GM18519 (cell line): ENCODE measurements at regions not wholly inside any gene's neighbourhood (a gene's known extent, or its start where the extent isn't known, plus 50 kb on each side); places are given as distances from the start of the nearest gene placed in this dataset.

Source experiments
- ATAC-seq: cut with Tn5 transposase; IDR thresholded peaks from one replicate; pipeline ENCODE4 v1.9.1; 2021; ENCODE audit warnings: mild to moderate bottlenecking, moderate library complexity; ENCODE audit not compliant: unreplicated experiment, low FRiP score

GRCh38 chr4:176897226-176897625, 104.5 kb upstream of the VEGFC start:
- ATAC-seq, result no peak

DNA sequence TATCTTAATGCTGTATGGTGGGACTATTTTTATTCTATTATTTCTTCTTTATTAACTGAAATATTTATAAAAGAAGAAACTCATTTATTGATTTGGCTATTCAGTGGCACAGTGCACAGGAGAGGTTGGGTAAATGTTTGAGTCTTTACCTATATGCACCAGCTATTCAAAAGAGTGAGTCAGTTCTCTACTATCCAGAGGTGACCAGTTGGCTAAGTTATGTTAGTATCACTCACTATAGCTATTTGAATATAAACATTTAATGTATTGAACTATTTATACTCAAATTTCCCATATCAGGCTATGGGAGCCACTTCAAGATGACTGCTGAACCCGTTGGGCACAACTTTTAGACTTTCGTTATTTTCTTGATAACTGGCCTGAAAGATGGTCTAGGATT, 106.1 kb upstream of the VEGFC start:
- ATAC-seq, result no peak

DNA sequence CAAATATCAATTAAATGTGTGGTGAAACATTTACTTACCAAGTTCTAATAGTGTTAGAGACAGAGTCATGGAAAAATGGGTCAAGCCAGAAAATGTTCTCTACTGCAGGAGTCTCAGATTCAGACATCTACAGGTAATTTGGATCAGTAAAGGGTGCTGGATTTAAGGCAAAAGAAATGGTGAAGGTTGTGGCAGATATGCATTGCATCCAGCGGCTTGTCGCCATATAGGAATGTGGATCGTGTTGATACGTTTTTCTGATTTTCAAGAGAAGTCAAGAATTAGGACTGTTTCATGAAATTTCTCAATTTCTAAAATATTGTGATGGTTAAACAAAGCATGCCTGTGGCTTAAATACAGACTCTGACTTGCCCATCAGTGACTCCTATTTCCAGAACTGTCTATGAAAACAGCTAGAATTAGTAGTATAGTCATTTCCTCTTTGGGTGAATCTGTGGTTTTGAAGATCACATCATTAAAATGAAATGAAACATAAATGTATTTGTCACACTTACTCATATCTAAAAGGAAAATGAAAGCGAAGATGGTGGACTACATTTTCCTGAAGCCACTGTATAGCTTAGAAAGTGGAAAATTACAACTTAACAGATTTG, 110.1 kb upstream of the VEGFC start:
- ATAC-seq, result peak; percentile 97

DNA sequence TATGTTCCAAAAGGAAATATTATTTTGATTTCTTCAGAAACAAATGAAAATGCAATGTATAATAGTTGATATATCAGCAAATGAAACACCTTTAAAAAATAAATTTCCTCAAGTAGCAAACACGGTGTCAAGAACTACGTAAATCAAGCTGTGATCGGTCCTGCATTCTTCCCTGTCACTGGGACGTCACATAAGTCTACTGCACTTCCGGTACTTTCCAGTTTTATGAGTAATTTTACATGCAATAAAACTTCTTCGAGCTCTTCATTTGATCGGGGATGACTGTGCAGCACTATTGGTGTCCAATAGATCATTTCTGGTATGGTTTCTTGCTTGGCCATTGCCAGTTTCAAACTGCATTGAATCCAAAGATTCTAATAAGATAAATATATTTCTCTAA, 114.0 kb upstream of the VEGFC start:
- ATAC-seq, result no peak

DNA sequence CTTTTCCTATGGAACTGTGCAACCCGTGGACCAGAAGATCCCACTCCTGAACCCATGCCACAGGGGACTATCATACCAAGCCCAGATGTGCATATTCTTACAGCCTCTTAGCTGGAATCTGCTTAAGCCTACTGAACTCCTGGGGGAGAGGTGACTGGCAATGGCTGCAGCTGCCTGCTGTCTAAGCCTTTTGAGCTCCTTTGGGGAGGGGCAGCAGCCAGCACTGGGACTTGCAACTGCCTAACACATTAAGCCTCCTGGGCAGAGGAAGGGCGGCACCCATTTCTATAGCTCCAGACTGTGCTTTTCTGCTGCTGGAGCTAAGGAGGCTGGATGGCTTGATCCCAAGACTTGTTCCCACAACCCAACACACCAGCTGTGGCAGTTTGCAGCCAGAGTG, 117.9 kb upstream of the VEGFC start:
- ATAC-seq, result no peak

DNA sequence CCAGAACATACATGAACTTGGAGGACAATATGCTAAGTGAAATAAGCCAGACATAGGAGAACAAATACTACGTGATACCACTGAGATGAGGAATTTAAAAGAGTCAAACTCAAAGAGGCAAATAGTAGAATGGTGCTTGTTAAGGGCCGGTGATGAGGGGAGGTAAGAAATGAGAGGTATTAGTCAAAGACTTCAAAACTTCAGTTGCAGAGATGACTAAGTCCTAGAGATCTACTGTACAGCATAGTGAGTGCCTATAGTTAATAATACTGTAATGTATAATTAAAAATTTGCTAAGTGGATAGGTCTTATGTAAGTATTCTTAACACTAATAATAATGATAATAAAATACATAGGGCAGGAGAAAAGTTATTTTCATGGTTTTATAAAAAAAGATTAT, 126.9 kb upstream of the VEGFC start:
- ATAC-seq, result no peak

DNA sequence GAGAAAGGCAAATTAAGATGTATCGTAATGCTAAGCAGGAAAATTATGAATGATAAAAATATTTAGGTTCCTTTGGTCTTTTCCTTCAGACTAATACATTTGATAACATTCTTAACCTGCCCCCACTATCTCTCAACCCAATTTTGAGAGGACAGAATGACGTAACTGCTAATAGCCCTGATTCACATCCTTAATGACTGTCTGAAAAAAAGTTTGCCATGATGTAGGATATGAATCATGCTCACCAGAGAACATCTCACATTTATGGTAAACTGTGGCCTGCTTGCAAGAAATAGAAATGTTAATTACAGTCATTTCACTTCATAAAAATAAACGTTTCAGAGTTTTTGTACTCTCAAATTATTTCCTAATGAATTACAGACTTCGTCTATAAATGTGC, 128.0 kb upstream of the VEGFC start:
- ATAC-seq, result no peak

- ATAC-seq, result no peak
Measured at GRCh38 chr4:176921256-176921655, 128.5 kb upstream of the VEGFC start.

- no peak for ATAC-seq
Measured at GRCh38 chr4:176924238-176924637, 131.5 kb upstream of the VEGFC start.

DNA sequence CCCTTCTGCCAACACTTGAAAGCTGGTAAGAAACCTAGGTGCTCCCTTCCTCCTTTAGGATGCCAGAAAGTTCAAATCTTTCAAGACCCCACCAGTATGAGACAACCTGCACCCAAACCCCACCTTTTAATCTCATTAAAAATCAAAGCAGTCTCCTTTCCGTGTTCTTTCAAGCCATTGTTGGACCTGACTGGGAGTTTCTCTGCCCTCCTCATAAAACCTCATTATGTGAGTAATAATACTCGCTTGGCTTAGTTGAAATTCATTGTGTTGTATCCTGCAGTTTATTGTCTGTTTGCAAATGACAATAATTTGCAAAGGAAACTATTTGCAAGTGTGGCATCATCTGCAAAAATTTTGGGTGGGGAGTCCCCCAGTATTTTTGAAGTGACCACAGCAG, 133.2 kb upstream of the VEGFC start:
- no peak for ATAC-seq

GRCh38 chr4:176927117-176927516, 134.4 kb upstream of the VEGFC start:
- no peak for ATAC-seq

DNA sequence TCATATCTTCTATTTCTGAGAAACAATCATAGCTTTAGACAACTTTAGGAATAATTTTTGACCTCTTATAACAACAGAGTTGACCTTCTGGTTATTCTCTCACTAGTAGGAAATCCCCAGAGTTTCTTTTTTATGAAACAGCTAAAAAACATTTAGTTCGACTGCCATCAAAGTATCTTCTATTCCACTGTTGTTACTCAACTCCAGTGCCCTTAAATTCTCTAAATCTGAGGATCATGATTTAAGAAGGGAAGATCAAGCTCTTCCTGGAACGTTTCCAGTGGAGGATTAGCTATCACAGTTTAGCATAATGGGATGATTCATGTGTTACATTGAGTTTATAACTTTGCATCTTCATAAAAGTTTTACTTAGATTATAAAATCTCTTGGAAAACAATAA, 134.9 kb upstream of the VEGFC start:
- no peak for ATAC-seq

DNA sequence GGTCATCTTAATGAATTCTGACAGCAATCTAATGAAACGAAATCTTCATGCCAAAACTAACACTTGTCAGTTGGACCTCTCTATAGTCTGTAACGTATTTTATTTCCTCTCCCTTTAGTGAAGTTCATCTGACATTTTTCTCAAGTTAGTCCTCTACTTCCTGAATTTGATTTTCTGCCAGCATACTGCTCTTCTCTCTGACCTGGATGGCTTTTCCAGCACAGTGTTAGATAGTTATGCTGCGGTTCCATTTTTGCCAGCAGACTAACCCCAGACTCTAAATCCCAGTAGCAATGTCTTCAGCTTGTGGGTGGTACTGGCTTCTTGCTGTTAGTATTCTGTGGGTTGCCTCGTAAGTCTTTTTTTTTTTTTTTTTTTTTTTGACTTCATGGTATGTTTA, 146.7 kb upstream of the VEGFC start:
- ATAC-seq, result no peak

DNA sequence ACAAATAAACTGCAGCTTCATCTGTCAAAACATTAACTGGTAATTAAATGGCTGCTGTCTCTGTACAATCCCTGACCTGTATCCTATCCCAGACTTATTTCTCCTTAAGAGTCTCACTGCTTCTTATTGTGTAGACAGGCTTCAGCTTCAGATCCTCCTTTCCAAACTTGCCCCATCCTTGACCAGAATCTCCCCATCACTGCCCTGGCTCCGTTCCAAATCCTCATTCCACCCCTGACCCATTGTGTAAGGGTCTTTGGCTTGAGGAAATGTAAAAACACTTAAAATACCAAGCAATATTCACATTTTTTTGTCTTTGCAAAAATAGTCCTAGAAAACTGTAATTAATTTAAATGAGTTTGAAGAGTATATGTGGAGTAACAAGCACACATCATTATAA, 152.6 kb upstream of the VEGFC start:
- no peak for ATAC-seq

DNA sequence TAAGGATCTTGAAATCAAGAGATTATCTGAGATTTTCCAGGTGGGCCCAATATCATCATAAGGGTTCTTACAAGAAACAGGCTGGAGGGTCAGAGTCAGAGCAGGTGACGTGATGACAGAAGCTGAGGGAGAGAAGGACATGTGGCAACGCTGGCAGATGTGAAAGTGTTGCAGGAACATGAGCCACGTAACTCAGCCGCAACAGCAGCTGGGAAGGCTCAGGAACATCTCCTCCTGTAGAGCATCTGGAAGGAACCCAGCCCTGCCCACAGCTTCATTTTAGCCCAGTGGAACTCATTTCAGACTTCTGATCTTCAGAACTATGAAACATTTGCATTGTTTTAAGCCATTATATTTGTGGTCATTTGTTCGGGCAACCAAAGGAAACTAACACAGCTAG, 156.3 kb upstream of the VEGFC start:
- ATAC-seq, result no peak

DNA sequence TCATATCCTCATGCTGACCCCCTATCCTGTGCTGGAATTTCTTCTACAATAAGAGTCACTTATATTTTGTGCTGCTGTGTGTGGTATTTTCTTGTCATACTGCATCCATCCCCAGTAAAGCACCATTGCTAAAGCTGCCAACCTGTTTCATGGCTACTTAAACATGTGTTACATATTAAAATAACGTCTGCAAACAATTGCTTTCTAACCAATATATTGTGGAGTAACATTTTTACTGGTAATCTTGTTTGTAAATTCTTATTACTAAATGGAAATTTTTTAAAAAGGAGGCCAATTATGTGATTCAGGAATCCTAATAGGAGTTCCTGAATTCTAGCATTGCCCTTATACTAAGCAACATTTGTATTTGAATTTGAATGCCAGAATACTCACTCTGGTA, 160.3 kb upstream of the VEGFC start:
- no peak for ATAC-seq

GRCh38 chr4:176957353-176958118, 164.8 kb upstream of the VEGFC start:
- ATAC-seq, result no peak

- ATAC-seq, result no peak
Measured at GRCh38 chr4:176959980-176960379, 167.3 kb upstream of the VEGFC start.

DNA sequence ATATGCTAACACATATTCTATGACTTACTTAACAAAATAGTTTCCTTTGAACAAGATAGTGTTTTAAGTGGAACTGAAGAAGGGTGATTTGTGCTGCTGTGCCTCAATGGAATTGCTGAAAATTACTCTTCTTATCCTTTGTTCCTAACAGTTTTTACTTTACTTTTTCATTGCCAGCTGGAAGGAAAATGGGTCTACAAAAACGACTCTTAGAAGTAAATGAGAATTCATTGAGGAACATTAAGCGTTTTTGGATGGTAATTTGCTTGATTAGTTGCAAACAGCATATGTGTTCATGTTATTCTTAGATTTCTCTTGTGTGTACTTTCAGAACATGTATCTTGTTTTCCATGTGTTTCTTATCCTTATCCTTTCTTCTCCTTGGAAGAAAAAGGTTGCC, 170.4 kb upstream of the VEGFC start:
- ATAC-seq, result no peak

- ATAC-seq, result no peak
Measured at GRCh38 chr4:176964116-176964691, 171.5 kb upstream of the VEGFC start.

GRCh38 chr4:176967586-176967985, 174.9 kb upstream of the VEGFC start:
- no peak for ATAC-seq

GRCh38 chr4:176968094-176968493, 175.4 kb upstream of the VEGFC start:
- ATAC-seq, result no peak
